Endodermal cell (in vitro differentiated cells): ENCODE measurements at regions not wholly inside any gene's neighbourhood (a gene's known extent, or its start where the extent isn't known, plus 50 kb on each side); places are given as distances from the start of the nearest gene placed in this dataset.
"Not testable (repeated sequence)": the region's sequence is repeated elsewhere in the genome, so short reads cannot be mapped to it uniquely, and the experiment has no call there.

ENCODE experiments used
- DNase-seq: peaks from one replicate; pipeline ENCODE4 v3.0.0-alpha.2; 2017
- H3K27ac ChIP-seq: 2 replicates; pipeline ENCODE4 v1.5.1; 2013; ENCODE audit warnings: mild to moderate bottlenecking, low read depth, low read length, moderate library complexity
- H3K27me3 ChIP-seq: 2 replicates; pipeline ENCODE4 v1.6.1; 2013; ENCODE audit warnings: mild to moderate bottlenecking, low read length, moderate library complexity; ENCODE audit not compliant: insufficient read depth, control insufficient read depth, poor library complexity, severe bottlenecking
- H3K36me3 ChIP-seq: 2 replicates; pipeline ENCODE4 v1.7.0; 2013; ENCODE audit warnings: mild to moderate bottlenecking, low read length, moderate library complexity; ENCODE audit not compliant: control insufficient read depth, insufficient read depth
- H3K4me1 ChIP-seq: one replicate; pipeline ENCODE4 v1.7.0; 2013; ENCODE audit warnings: low read length; ENCODE audit not compliant: control insufficient read depth, insufficient read depth
- H3K4me3 ChIP-seq: 2 replicates; pipeline ENCODE4 v1.5.1; 2013; ENCODE audit warnings: mild to moderate bottlenecking, low read length, moderate library complexity
- H3K9ac ChIP-seq: 2 replicates; pipeline ENCODE4 v1.6.1; 2013; ENCODE audit warnings: mild to moderate bottlenecking, low read length, moderate library complexity; ENCODE audit not compliant: poor library complexity, severe bottlenecking; ENCODE audit errors: extremely low read depth
- H3K9me3 ChIP-seq: 2 replicates; pipeline ENCODE4 v1.6.1; 2013; ENCODE audit warnings: mild to moderate bottlenecking, low read length, moderate library complexity; ENCODE audit not compliant: control insufficient read depth
- H3K27ac Mint-ChIP-seq: 2 replicates; pipeline ENCODE4 v1.8.0; 2020; ENCODE audit warnings: mixed read lengths
- H3K27me3 Mint-ChIP-seq: 2 replicates; pipeline ENCODE4 v1.8.0; 2021; ENCODE audit warnings: mild to moderate bottlenecking, mixed read lengths; ENCODE audit not compliant: insufficient read depth
- H3K36me3 Mint-ChIP-seq: 2 replicates; pipeline ENCODE4 v1.8.0; 2020; ENCODE audit warnings: low read depth, mixed read lengths
- H3K4me1 Mint-ChIP-seq: 2 replicates; pipeline ENCODE4 v1.8.0; 2020; ENCODE audit warnings: mixed read lengths
- H3K4me3 Mint-ChIP-seq: 2 replicates; pipeline ENCODE4 v1.8.0; 2020; ENCODE audit warnings: mild to moderate bottlenecking, moderate library complexity, mixed read lengths
- H3K9me3 Mint-ChIP-seq: 2 replicates; pipeline ENCODE4 v1.8.0; 2020; ENCODE audit warnings: mild to moderate bottlenecking, mixed read lengths
- WGBS, 2 experiments: methylation state at CpG; one replicate each; pipeline versions ENCODE4 v1.1.5 to v1.1.7; 2013; ENCODE audit warnings: missing lambda C conversion rate in 2 of 2, mixed read lengths in 1 of 2; ENCODE audit not compliant: insufficient coverage in 1 of 2, insufficient read length in 1 of 2; 5-methylcytosine and 5-hydroxymethylcytosine counted together
- TF ChIP-seq, protein P1 (sequence below): fragments of 200-600 bp; sonication (generic); conservative IDR thresholded peaks from 2 replicates; pipeline ENCODE4 v1.5.0; 2021; ENCODE audit warnings: antibody characterized with exemption, mild to moderate bottlenecking

DNA sequence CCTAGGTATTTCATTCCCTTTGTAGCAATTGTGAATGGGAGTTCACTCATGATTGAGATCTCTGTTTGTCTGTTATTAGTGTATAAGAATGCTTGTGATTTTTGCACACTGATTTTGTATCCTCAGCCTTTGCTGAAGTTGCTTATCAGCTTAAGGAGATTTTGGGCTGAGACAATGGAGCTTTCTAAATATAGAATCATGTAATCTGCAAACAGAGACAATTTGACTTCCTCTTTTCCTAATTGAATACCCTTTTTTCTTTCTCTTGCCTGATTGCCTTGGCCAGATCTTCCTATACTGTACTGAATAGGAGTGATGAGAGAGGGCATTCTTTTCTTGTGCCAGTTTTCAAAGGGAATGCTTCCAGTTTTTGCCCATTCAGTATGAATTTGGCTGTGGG is 398.1 kb downstream of the SRGAP2C start:
- H3K36me3 ChIP-seq, H3K4me3 Mint-ChIP-seq, H3K27me3 Mint-ChIP-seq, DNase-seq, H3K4me3 ChIP-seq, H3K27ac Mint-ChIP-seq, H3K9ac ChIP-seq, H3K27me3 ChIP-seq, H3K4me1 Mint-ChIP-seq, H3K27ac ChIP-seq, H3K4me1 ChIP-seq: not testable (repeated sequence)
- H3K9me3 ChIP-seq, result peaks cover 29% of the 10 kb centered on the region
- Mint-ChIP-seq H3K36me3 (peaks cover 41% of the 10 kb centered on the region), H3K9me3 (peaks cover 74% of the 10 kb centered on the region)

DNA sequence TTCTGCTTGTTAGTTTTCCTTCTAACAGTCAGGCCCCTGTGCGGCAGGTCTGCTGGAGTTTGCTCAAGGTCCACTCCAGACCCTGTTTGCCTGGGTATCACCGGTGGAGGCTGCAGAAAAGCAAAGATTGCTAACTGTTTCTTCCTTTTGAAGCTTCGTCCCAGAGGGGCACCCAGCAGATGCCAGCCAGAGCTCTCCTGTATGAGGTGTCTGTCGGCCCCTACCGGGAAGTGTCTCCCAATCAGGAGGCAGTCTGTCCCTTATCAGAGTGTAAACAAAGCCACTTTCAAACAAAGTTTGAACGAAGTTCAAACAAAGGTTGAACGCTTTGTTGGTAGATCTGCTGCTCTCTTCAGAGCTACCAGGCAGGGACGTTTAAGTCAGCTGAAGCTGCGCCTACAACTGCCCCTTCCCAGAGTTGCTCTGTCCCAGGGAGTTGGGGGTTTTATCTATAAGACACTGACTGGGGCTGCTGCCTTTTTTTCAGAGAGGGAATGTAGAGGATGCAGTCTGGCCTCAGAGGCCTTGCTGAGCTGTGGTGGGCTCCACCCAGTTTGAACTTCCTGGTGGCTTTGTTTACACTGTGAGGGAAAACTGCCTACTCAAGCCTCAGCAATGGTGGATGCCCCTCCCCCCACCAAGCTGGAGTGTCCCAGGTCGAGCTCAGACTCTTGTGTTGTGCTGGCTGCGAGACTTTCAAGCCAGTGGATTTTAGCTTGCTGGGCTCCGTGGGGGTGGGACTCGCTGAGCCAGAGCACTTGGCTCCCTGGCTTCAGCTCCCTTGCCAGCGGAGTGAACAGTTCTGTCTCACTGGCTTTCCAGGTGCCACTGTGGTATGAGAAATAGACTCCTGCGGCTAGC is 401.8 kb downstream of the SRGAP2C start:
- H3K9me3 ChIP-seq, result peaks cover 24% of the 10 kb centered on the region
- no peaks in the 10 kb centered on the region for H3K27me3 ChIP-seq
- peak; percentile 80 for DNase-seq
- Mint-ChIP-seq H3K27me3 (no peaks in the 10 kb centered on the region), H3K4me3 (no peak overlapping the region), H3K9me3 (peaks cover 50% of the 10 kb centered on the region), H3K4me1 (peaks cover 10% of the 10 kb centered on the region), H3K36me3 (peaks cover 38% of the 10 kb centered on the region), H3K27ac (peak overlapping the region; percentile 87)
- H3K36me3 ChIP-seq, result no peaks in the 10 kb centered on the region
- no peak overlapping the region for H3K9ac ChIP-seq
- H3K4me1 ChIP-seq, result peaks cover 6% of the 10 kb centered on the region
- no peak overlapping the region for H3K27ac ChIP-seq
- WGBS, 2 experiments, result 74 to 76% methylated on average over 12 to 15 of the region's 15 CpGs
- TF ChIP-seq, protein P1, sequence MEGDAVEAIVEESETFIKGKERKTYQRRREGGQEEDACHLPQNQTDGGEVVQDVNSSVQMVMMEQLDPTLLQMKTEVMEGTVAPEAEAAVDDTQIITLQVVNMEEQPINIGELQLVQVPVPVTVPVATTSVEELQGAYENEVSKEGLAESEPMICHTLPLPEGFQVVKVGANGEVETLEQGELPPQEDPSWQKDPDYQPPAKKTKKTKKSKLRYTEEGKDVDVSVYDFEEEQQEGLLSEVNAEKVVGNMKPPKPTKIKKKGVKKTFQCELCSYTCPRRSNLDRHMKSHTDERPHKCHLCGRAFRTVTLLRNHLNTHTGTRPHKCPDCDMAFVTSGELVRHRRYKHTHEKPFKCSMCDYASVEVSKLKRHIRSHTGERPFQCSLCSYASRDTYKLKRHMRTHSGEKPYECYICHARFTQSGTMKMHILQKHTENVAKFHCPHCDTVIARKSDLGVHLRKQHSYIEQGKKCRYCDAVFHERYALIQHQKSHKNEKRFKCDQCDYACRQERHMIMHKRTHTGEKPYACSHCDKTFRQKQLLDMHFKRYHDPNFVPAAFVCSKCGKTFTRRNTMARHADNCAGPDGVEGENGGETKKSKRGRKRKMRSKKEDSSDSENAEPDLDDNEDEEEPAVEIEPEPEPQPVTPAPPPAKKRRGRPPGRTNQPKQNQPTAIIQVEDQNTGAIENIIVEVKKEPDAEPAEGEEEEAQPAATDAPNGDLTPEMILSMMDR, result no peak
- H3K4me3 ChIP-seq, result peak overlapping the region; percentile 57

DNA sequence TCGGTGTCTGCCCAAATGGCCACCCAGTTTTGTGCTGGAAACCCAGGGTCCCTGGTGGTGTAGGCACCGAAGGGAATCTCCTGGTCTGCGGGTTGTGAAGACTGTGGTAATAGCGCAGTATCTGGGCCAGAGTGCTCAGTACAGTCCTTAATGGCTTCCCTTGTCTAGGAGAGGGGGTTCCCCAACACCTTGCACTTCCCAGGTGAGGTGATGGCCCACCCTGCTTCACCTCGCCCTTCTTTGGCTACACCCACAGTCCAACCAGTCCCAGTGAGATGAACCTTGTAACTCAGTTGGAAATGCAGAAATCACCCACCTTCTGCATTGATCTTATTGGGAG is 402.4 kb downstream of the SRGAP2C start:
- H3K27ac Mint-ChIP-seq, result no peak overlapping the region
- peak overlapping the region; percentile 57 for H3K4me3 ChIP-seq
- no peaks in the 10 kb centered on the region for H3K36me3 ChIP-seq
- peaks cover 6% of the 10 kb centered on the region for H3K4me1 ChIP-seq
- no peak overlapping the region for H3K9ac ChIP-seq
- DNase-seq, result no peak
- no peak overlapping the region for H3K4me3 Mint-ChIP-seq
- peaks cover 24% of the 10 kb centered on the region for H3K9me3 ChIP-seq
- H3K9me3 Mint-ChIP-seq, result peaks cover 44% of the 10 kb centered on the region
- H3K27me3 ChIP-seq, result no peaks in the 10 kb centered on the region
- peaks cover 10% of the 10 kb centered on the region for H3K4me1 Mint-ChIP-seq
- no peak overlapping the region for H3K27ac ChIP-seq
- WGBS, 2 experiments, result 96 to 100% methylated on average over 2 to 5 of the region's 5 CpGs
- no peaks in the 10 kb centered on the region for H3K27me3 Mint-ChIP-seq
- peaks cover 33% of the 10 kb centered on the region for H3K36me3 Mint-ChIP-seq
- TF ChIP-seq, protein P1, result no peak

DNA sequence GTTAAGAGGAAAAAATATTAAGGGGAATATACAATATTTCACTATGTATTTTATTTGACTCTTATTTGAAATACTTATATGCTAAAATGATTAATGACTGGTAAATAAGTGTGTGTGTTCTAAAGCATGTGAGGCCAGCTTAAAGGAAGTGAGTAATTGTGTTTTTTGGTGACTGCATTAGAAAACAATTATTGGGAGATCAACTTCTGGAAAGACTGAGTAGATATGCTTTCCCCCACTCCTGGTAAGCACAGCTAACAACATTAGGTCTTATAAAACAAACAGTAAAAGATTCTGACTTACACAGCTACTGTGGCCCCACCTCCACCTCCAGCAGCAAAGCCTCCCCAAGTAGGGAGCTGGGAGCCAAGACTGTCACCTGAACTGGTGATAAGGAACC is 403.0 kb downstream of the SRGAP2C start:
- no peak overlapping the region for H3K9ac ChIP-seq
- no peak overlapping the region for H3K27ac Mint-ChIP-seq

More for the DNA sequence above, 403.0 kb downstream of the SRGAP2C start:
- peaks cover 27% of the 10 kb centered on the region for H3K36me3 Mint-ChIP-seq
- H3K4me3 Mint-ChIP-seq, result no peak overlapping the region
- peaks cover 38% of the 10 kb centered on the region for H3K9me3 Mint-ChIP-seq
- H3K27me3 ChIP-seq, result no peaks in the 10 kb centered on the region
- H3K4me3 ChIP-seq, result peak overlapping the region; percentile 57
- no peak overlapping the region for H3K27ac ChIP-seq
- no peaks in the 10 kb centered on the region for H3K27me3 Mint-ChIP-seq
- H3K36me3 ChIP-seq, result no peaks in the 10 kb centered on the region
- DNase-seq, result no peak
- peaks cover 10% of the 10 kb centered on the region for H3K4me1 Mint-ChIP-seq
- TF ChIP-seq, protein P1, result no peak
- H3K9me3 ChIP-seq, result peaks cover 24% of the 10 kb centered on the region
- H3K4me1 ChIP-seq, result peaks cover 6% of the 10 kb centered on the region
